Suprapubic skin (tissue), 4 donors: ENCODE measurements at regions not wholly inside any gene's neighbourhood (a gene's known extent, or its start where the extent isn't known, plus 50 kb on each side); places are given as distances from the start of the nearest gene placed in this dataset.

Experiments used
- DNase-seq, 2 donors: peaks; one replicate each; pipeline ENCODE4 v3.0.0-alpha.2; 2019; ENCODE audit warnings: low spot score in 2 of 2
- H3K27ac ChIP-seq: fragments of 200-600 bp; sonication (generic); one replicate; pipeline ENCODE4 v1.5.1; 2019
- H3K27me3 ChIP-seq: fragments of 200-600 bp; sonication (generic); one replicate; pipeline ENCODE4 v1.5.1; 2019
- H3K36me3 ChIP-seq: fragments of 200-600 bp; sonication (generic); one replicate; pipeline ENCODE4 v1.5.1; 2019
- H3K4me1 ChIP-seq: fragments of 200-600 bp; sonication (generic); one replicate; pipeline ENCODE4 v1.5.1; 2019
- H3K4me3 ChIP-seq: fragments of 200-600 bp; sonication (generic); one replicate; pipeline ENCODE4 v1.5.1; 2019; ENCODE audit warnings: mild to moderate bottlenecking
- H3K9me3 ChIP-seq: fragments of 200-600 bp; sonication (generic); one replicate; pipeline ENCODE4 v1.5.1; 2019
- CTCF ChIP-seq, 2 donors: fragments of 200-600 bp in 1 of 2; fragments of 450-650 bp in 1 of 2; sonication (generic) in 1 of 2; IDR thresholded peaks; one replicate each; pipeline ENCODE4 v1.5.1; 2016 to 2019; ENCODE audit warnings: antibody characterized with exemption in 2 of 2, mild to moderate bottlenecking in 1 of 2, moderate library complexity in 1 of 2
- EP300 ChIP-seq: sonication (generic); formaldehyde crosslinking; IDR thresholded peaks from one replicate; pipeline ENCODE4 v1.6.1; 2017; ENCODE audit warnings: antibody characterized with exemption
- POLR2A ChIP-seq, 2 donors: fragments of 450-650 bp; IDR thresholded peaks; one replicate each; pipeline ENCODE4 v1.6.1; 2017; ENCODE audit warnings: antibody characterized with exemption in 2 of 2, mild to moderate bottlenecking in 2 of 2, moderate library complexity in 2 of 2
- POLR2AphosphoS5 ChIP-seq, 3 donors: sonication (generic); formaldehyde crosslinking; IDR thresholded peaks; one replicate each; pipeline ENCODE4 v1.6.1; 2017; ENCODE audit warnings: antibody characterized with exemption in 3 of 3
- WGBS: methylation state at CpG from one replicate; pipeline ENCODE4 v1.1.5; 2018; 5-methylcytosine and 5-hydroxymethylcytosine counted together

GRCh38 chr9:28293369-28294090 is 720.2 kb upstream of the C9orf72 start:
- TF ChIP-seq POLR2AphosphoS5 (IDR thresholded peaks at IDR 0.05) (no peak), POLR2A (IDR thresholded peaks at IDR 0.05) (no peak), CTCF (IDR thresholded peaks at IDR 0.05) (no peak), EP300 (no peak)
- no peaks in the 10 kb centered on the region for H3K36me3 ChIP-seq
- 59% methylated on average over 3 of the region's 3 CpGs for WGBS
- DNase-seq, result no peak
- no peaks in the 10 kb centered on the region for H3K4me1 ChIP-seq
- no peak overlapping the region for H3K4me3 ChIP-seq
- H3K27ac ChIP-seq, result no peak overlapping the region
- no peaks in the 10 kb centered on the region for H3K9me3 ChIP-seq
- no peaks in the 10 kb centered on the region for H3K27me3 ChIP-seq

- no peak overlapping the region for H3K4me3 ChIP-seq
- H3K4me1 ChIP-seq, result no peaks in the 10 kb centered on the region
- no peak for DNase-seq
- H3K9me3 ChIP-seq, result no peaks in the 10 kb centered on the region
- no peaks in the 10 kb centered on the region for H3K36me3 ChIP-seq
- H3K27me3 ChIP-seq, result no peaks in the 10 kb centered on the region
- TF ChIP-seq POLR2AphosphoS5 (IDR thresholded peaks at IDR 0.05) (no peak), EP300 (no peak), POLR2A (IDR thresholded peaks at IDR 0.05) (no peak), CTCF (IDR thresholded peaks at IDR 0.05) (no peak)
- no peak overlapping the region for H3K27ac ChIP-seq
Observed at GRCh38 chr9:28301281-28301680, 728.0 kb upstream of the C9orf72 start.

- Histone ChIP-seq H3K27ac (no peak overlapping the region), H3K4me3 (no peak overlapping the region), H3K9me3 (no peaks in the 10 kb centered on the region), H3K36me3 (no peaks in the 10 kb centered on the region), H3K27me3 (no peaks in the 10 kb centered on the region), H3K4me1 (no peaks in the 10 kb centered on the region)
- TF ChIP-seq EP300 (no peak), POLR2AphosphoS5 (IDR thresholded peaks at IDR 0.05) (no peak), POLR2A (IDR thresholded peaks at IDR 0.05) (no peak), CTCF (IDR thresholded peaks at IDR 0.05) (no peak)
- WGBS, result 77% methylated on average over 1 of the region's 1 CpG
- DNase-seq, result no peak
Observed at GRCh38 chr9:28317745-28318144, 744.5 kb upstream of the C9orf72 start.

GRCh38 chr9:28318515-28318914 is 745.2 kb upstream of the C9orf72 start:
- Histone ChIP-seq H3K9me3 (no peaks in the 10 kb centered on the region), H3K27me3 (no peaks in the 10 kb centered on the region), H3K4me3 (no peak overlapping the region), H3K27ac (no peak overlapping the region), H3K36me3 (no peaks in the 10 kb centered on the region), H3K4me1 (no peaks in the 10 kb centered on the region)
- no peak for DNase-seq
- 38% methylated on average over 1 of the region's 1 CpG for WGBS
- TF ChIP-seq CTCF (IDR thresholded peaks at IDR 0.05) (no peak), EP300 (no peak), POLR2AphosphoS5 (IDR thresholded peaks at IDR 0.05) (no peak), POLR2A (IDR thresholded peaks at IDR 0.05) (no peak)

- no peak for TF ChIP-seq POLR2A (IDR thresholded peaks at IDR 0.05)
- Histone ChIP-seq H3K4me3 (no peak overlapping the region), H3K36me3 (no peaks in the 10 kb centered on the region), H3K4me1 (no peaks in the 10 kb centered on the region), H3K27ac (no peak overlapping the region), H3K9me3 (no peaks in the 10 kb centered on the region), H3K27me3 (no peaks in the 10 kb centered on the region)
- WGBS, result 56% methylated on average over 2 of the region's 2 CpGs
- DNase-seq, result no peak
Observed at GRCh38 chr9:28319981-28320380, 746.7 kb upstream of the C9orf72 start.

- Histone ChIP-seq H3K4me3 (no peak overlapping the region), H3K4me1 (no peaks in the 10 kb centered on the region), H3K9me3 (no peaks in the 10 kb centered on the region), H3K36me3 (no peaks in the 10 kb centered on the region), H3K27ac (no peak overlapping the region), H3K27me3 (no peaks in the 10 kb centered on the region)
- no peak for TF ChIP-seq POLR2AphosphoS5 (IDR thresholded peaks at IDR 0.05)
- TF ChIP-seq CTCF (IDR thresholded peaks at IDR 0.05), result no peak
- no peak for TF ChIP-seq POLR2A (IDR thresholded peaks at IDR 0.05)
- TF ChIP-seq EP300, result no peak
- DNase-seq, result no peak
- 42% methylated on average over 5 of the region's 5 CpGs for WGBS
Observed at GRCh38 chr9:28320616-28321015, 747.3 kb upstream of the C9orf72 start.
